MM.1S (cell line): ENCODE measurements at regions not wholly inside any gene's neighbourhood (a gene's known extent, or its start where the extent isn't known, plus 50 kb on each side); places are given as distances from the start of the nearest gene placed in this dataset.

Experiments used
- DNase-seq: peaks from one replicate; pipeline ENCODE4 v3.0.0-alpha.2; 2015
- H2AFZ ChIP-seq: fragments of 300-600 bp; sonication (generic); 2 replicates; pipeline ENCODE4 v1.6.0; 2016; ENCODE audit warnings: antibody characterized with exemption, low read length
- H3F3A ChIP-seq: fragments of 300-600 bp; sonication (generic); 2 replicates; pipeline ENCODE4 v1.6.1; 2016; ENCODE audit warnings: mild to moderate bottlenecking, antibody characterized with exemption, low read length, moderate library complexity, mixed read lengths; ENCODE audit not compliant: insufficient read depth
- H3K27ac ChIP-seq: fragments of 300-600 bp; sonication (generic); 2 replicates; pipeline ENCODE4 v1.5.1; 2016; ENCODE audit warnings: mild to moderate bottlenecking, low read length
- H3K27me3 ChIP-seq: fragments of 300-600 bp; sonication (generic); replicated peaks from 2 replicates; pipeline ENCODE4 v1.6.0; 2016; ENCODE audit warnings: low read length; ENCODE audit not compliant: insufficient read depth
- H3K36me3 ChIP-seq: fragments of 300-600 bp; sonication (generic); replicated peaks from 2 replicates; pipeline ENCODE4 v1.6.1; 2016; ENCODE audit warnings: mild to moderate bottlenecking, low read length, mixed read lengths; ENCODE audit not compliant: insufficient read depth
- H3K4me1 ChIP-seq: fragments of 300-600 bp; sonication (generic); 2 replicates; pipeline ENCODE4 v1.6.1; 2016; ENCODE audit warnings: low read length, mixed read lengths
- H3K4me2 ChIP-seq: fragments of 300-600 bp; sonication (generic); 2 replicates; pipeline ENCODE4 v1.6.0; 2016; ENCODE audit warnings: low read depth, low read length
- H3K4me3 ChIP-seq: fragments of 300-600 bp; sonication (generic); 2 replicates; pipeline ENCODE4 v1.5.1; 2016; ENCODE audit warnings: low read length, mixed read lengths
- H3K79me2 ChIP-seq: fragments of 300-600 bp; sonication (generic); 2 replicates; pipeline ENCODE4 v1.6.1; 2016; ENCODE audit warnings: mixed run types, low read length, mixed read lengths
- H3K9ac ChIP-seq: fragments of 300-600 bp; sonication (generic); 2 replicates; pipeline ENCODE4 v1.6.1; 2016; ENCODE audit warnings: low read length, mixed read lengths
- H3K9me2 ChIP-seq: fragments of 300-600 bp; sonication (generic); replicated peaks from 2 replicates; pipeline ENCODE4 v1.6.1; 2016; ENCODE audit warnings: mild to moderate bottlenecking, low read length, mixed read lengths; ENCODE audit not compliant: insufficient read depth
- H3K9me3 ChIP-seq: fragments of 300-600 bp; sonication (generic); replicated peaks from 2 replicates; pipeline ENCODE4 v1.6.1; 2016; ENCODE audit warnings: mild to moderate bottlenecking, low read length, mixed read lengths; ENCODE audit not compliant: insufficient read depth
- H4K20me1 ChIP-seq: fragments of 300-600 bp; sonication (generic); 2 replicates; pipeline ENCODE4 v1.6.1; 2016; ENCODE audit warnings: mild to moderate bottlenecking, low read length, moderate library complexity, mixed read lengths; ENCODE audit not compliant: insufficient read depth
- EZH2 ChIP-seq: fragments of 300-600 bp; sonication (generic); optimal IDR thresholded peaks from 2 replicates; pipeline ENCODE3; 2017; ENCODE audit warnings: low read depth, mild to moderate bottlenecking, antibody characterized with exemption, low read length, mixed read lengths
- EZH2phosphoT487 ChIP-seq: fragments of 300-600 bp; sonication (generic); IDR thresholded peaks from 2 replicates; pipeline ENCODE4 v1.6.1; 2018; ENCODE audit warnings: antibody characterized with exemption, low read length
- TF ChIP-seq, protein P1 (sequence below): fragments of 300-600 bp; sonication (generic); IDR thresholded peaks from 2 replicates; pipeline ENCODE4 v1.5.1; 2016; ENCODE audit warnings: antibody characterized with exemption, low read length, mixed read lengths

DNA sequence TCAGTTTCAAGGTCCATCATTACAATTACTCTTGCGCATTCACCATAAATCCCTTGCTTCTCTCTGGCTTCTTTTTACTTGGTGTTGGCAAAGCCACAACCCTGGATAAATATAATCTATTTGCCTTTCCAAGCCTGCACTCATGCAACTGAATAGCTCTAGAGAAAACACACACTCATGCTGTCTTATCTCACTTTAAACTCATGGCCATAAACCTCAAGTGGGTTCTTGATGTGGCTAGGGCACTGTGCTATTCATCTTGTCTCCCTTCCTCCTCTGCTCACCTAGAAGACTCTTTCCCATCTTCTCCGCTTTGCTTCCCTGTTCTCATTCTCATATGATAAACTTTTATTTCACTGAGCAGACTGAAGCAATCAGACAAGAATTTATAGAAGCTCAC lies 165.4 kb upstream of the MTPN start:
- no peak overlapping the region for H3K9ac ChIP-seq
- H3K27me3 ChIP-seq, result no peaks in the 10 kb centered on the region
- no peak overlapping the region for H3K4me2 ChIP-seq
- DNase-seq, result no peak
- no peaks in the 10 kb centered on the region for H3K79me2 ChIP-seq
- H3K9me3 ChIP-seq, result no peaks in the 10 kb centered on the region
- H4K20me1 ChIP-seq, result no peaks in the 10 kb centered on the region
- H3K4me1 ChIP-seq, result no peaks in the 10 kb centered on the region
- H3K4me3 ChIP-seq, result no peak overlapping the region
- no peak overlapping the region for H2AFZ ChIP-seq
- no peaks in the 10 kb centered on the region for H3K36me3 ChIP-seq
- no peaks in the 10 kb centered on the region for H3K9me2 ChIP-seq
- TF ChIP-seq, protein P1, sequence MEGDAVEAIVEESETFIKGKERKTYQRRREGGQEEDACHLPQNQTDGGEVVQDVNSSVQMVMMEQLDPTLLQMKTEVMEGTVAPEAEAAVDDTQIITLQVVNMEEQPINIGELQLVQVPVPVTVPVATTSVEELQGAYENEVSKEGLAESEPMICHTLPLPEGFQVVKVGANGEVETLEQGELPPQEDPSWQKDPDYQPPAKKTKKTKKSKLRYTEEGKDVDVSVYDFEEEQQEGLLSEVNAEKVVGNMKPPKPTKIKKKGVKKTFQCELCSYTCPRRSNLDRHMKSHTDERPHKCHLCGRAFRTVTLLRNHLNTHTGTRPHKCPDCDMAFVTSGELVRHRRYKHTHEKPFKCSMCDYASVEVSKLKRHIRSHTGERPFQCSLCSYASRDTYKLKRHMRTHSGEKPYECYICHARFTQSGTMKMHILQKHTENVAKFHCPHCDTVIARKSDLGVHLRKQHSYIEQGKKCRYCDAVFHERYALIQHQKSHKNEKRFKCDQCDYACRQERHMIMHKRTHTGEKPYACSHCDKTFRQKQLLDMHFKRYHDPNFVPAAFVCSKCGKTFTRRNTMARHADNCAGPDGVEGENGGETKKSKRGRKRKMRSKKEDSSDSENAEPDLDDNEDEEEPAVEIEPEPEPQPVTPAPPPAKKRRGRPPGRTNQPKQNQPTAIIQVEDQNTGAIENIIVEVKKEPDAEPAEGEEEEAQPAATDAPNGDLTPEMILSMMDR, result no peak
- TF ChIP-seq EZH2phosphoT487 (no peak), EZH2 (no peak)
- H3F3A ChIP-seq, result no peaks in the 10 kb centered on the region
- H3K27ac ChIP-seq, result no peak overlapping the region

DNA sequence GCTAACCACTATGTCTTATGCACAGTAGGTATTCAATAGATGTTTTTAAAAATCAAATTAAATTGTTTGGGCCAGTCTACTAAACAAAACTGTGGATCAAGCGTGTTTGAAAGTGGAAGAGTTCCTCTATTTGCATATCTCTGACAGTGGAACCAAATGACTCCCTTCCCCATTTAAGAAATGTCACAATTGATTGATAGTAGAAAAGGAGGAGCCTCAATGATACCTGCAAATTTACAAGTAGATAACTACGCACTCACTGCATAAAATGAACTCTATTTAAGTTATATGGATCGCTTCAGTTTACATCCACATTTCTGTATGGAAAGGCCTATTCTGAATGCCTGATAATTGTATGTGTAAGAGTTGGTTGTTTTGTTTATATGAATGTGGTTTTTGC lies 163.3 kb upstream of the MTPN start:
- no peaks in the 10 kb centered on the region for H3K36me3 ChIP-seq
- H2AFZ ChIP-seq, result no peak overlapping the region
- H3K79me2 ChIP-seq, result no peaks in the 10 kb centered on the region
- no peak overlapping the region for H3K4me3 ChIP-seq
- H3K4me1 ChIP-seq, result no peaks in the 10 kb centered on the region
- no peaks in the 10 kb centered on the region for H4K20me1 ChIP-seq
- no peak for DNase-seq
- no peaks in the 10 kb centered on the region for H3K9me3 ChIP-seq
- no peaks in the 10 kb centered on the region for H3K27me3 ChIP-seq
- no peak overlapping the region for H3K27ac ChIP-seq
- H3K9ac ChIP-seq, result no peak overlapping the region
- no peaks in the 10 kb centered on the region for H3K9me2 ChIP-seq
- no peaks in the 10 kb centered on the region for H3F3A ChIP-seq
- no peak overlapping the region for H3K4me2 ChIP-seq
- TF ChIP-seq EZH2phosphoT487, result no peak
- no peak for TF ChIP-seq EZH2
- TF ChIP-seq, protein P1, result no peak

DNA sequence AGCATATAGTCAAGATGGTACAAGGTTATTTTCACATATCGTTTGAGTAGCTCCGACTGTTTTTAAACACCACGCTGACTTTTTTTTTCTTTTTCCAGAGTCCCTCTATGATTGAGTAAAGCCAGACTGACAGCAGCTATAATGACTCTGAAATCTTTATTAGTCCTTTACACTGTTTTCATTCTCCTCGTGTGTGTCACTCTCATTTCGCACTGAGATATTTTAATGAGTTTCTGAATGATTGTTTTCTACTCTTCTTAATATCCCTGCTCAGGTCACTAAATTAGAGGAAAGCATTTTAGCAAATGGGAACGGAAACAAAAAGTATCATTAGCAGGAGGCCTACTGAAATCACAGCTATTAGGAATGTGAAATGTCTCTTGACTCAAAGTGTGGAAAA lies 162.3 kb upstream of the MTPN start:
- H3K9ac ChIP-seq, result no peak overlapping the region
- DNase-seq, result no peak
- H3K4me2 ChIP-seq, result no peak overlapping the region
- H3K36me3 ChIP-seq, result no peaks in the 10 kb centered on the region
- H3K79me2 ChIP-seq, result no peaks in the 10 kb centered on the region
- H2AFZ ChIP-seq, result no peak overlapping the region
- no peaks in the 10 kb centered on the region for H4K20me1 ChIP-seq
- no peaks in the 10 kb centered on the region for H3K27me3 ChIP-seq
- H3K4me1 ChIP-seq, result no peaks in the 10 kb centered on the region
- H3K27ac ChIP-seq, result no peak overlapping the region
- no peak overlapping the region for H3K4me3 ChIP-seq
- H3K9me3 ChIP-seq, result no peaks in the 10 kb centered on the region
- no peaks in the 10 kb centered on the region for H3F3A ChIP-seq
- H3K9me2 ChIP-seq, result no peaks in the 10 kb centered on the region
- TF ChIP-seq EZH2 (no peak), EZH2phosphoT487 (no peak)
- TF ChIP-seq, protein P1, result no peak
